ENCODE measurements at regions not wholly inside any gene's neighbourhood (a gene's known extent, or its start where the extent isn't known, plus 50 kb on each side); places are given as distances from the start of the nearest gene placed in this dataset.
"Not testable (repeated sequence)": the region's sequence is repeated elsewhere in the genome, so short reads cannot be mapped to it uniquely, and the experiment has no call there.

- POLR2A ChIA-PET; CTCF ChIA-PET; H3K36me3 Mint-ChIP-seq (ENCODE audit: low read depth): not testable (repeated sequence)
Observed at GRCh38 chr3:61435361-61435760, 126.0 kb upstream of the PTPRG start.

DNA sequence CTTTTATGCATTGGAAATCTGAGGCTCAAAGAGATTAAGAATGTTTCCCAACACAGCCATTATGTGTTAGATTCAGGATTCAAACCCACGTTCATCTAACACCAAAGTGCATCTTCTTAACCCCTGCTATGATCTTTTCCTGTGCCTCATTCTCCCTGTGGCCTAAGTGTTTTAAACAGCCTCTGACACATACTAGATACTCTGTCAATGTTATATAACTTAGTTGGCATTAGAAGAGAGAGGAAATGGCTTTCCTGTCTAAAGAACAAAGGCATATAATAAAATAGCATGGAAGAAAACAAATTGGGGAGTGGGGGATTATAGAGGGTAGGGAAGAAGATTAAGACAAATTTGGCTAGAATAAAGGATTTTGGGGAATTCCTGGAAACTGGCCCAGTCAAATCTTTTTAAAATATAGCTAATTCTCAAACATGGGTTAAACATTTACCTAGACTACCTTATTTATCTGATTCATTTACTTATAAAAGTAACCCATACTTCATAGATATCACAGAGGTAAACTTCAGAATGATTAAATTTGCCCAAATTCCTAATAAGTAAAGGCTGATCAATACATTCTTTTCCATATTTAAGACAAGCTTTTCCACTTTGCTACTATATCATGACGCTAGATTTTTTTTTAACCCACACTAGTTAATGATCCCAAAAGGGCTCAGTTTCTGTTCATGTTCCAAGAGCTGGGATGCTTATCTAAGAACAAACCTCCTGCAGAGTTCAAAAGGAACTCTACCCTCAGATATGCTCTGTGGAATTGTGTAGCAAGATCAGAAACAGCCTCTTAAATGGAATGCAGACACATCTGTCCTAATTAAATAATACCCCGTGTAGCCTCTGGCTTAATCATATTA is 122.9 kb upstream of the PTPRG start:
- CTCF ChIA-PET = no interaction called here

More at GRCh38 chr3:61435361-61435760, 126.0 kb upstream of the PTPRG start:
- not testable (repeated sequence) for H3K4me3 Mint-ChIP-seq, H3K27ac Mint-ChIP-seq, H3K27me3 Mint-ChIP-seq, H3K4me1 Mint-ChIP-seq, H3K9me3 Mint-ChIP-seq, DNase-seq

GRCh38 chr3:61439122-61439458 is 122.3 kb upstream of the PTPRG start:
- Mint-ChIP-seq H3K36me3 (ENCODE audit: low read depth) (no peaks in the 10 kb centered on the region), H3K9me3 (peaks cover 2% of the 10 kb centered on the region), H3K4me3 (no peak overlapping the region), H3K27me3 (no peaks in the 10 kb centered on the region), H3K4me1 (no peaks in the 10 kb centered on the region), H3K27ac (no peak overlapping the region)
- no peak for DNase-seq
- ChIA-PET CTCF (no interaction called here), POLR2A (no interaction called here)

More for the DNA sequence above, 122.9 kb upstream of the PTPRG start:
- Mint-ChIP-seq H3K4me1 (no peaks in the 10 kb centered on the region), H3K4me3 (no peak overlapping the region), H3K9me3 (peaks cover 2% of the 10 kb centered on the region), H3K27me3 (no peaks in the 10 kb centered on the region), H3K27ac (no peak overlapping the region), H3K36me3 (ENCODE audit: low read depth) (no peaks in the 10 kb centered on the region)
- no peak for DNase-seq
- POLR2A ChIA-PET = no interaction called here

- Mint-ChIP-seq H3K4me1 (no peaks in the 10 kb centered on the region), H3K36me3 (ENCODE audit: low read depth) (no peaks in the 10 kb centered on the region), H3K4me3 (no peak overlapping the region), H3K27ac (no peak overlapping the region), H3K9me3 (no peaks in the 10 kb centered on the region), H3K27me3 (no peaks in the 10 kb centered on the region)
- DNase-seq = no peak
- CTCF ChIA-PET = no interaction called here
- POLR2A ChIA-PET = no interaction called here
Observed at GRCh38 chr3:61442696-61443095, 118.7 kb upstream of the PTPRG start.

GRCh38 chr3:61443886-61444285 is 117.5 kb upstream of the PTPRG start:
- DNase-seq = no peak
- H3K9me3 Mint-ChIP-seq = no peaks in the 10 kb centered on the region
- H3K36me3 Mint-ChIP-seq (ENCODE audit: low read depth) = no peaks in the 10 kb centered on the region
- ChIA-PET POLR2A (no interaction called here), CTCF (no interaction called here)
- H3K27ac Mint-ChIP-seq = no peak overlapping the region
- H3K4me1 Mint-ChIP-seq = no peaks in the 10 kb centered on the region
- H3K4me3 Mint-ChIP-seq = no peak overlapping the region
- H3K27me3 Mint-ChIP-seq = no peaks in the 10 kb centered on the region

- POLR2A ChIA-PET = no interaction called here
- Mint-ChIP-seq H3K9me3 (no peaks in the 10 kb centered on the region), H3K4me3 (no peak overlapping the region), H3K27me3 (no peaks in the 10 kb centered on the region), H3K27ac (no peak overlapping the region), H3K4me1 (no peaks in the 10 kb centered on the region), H3K36me3 (ENCODE audit: low read depth) (no peaks in the 10 kb centered on the region)
- CTCF ChIA-PET = no interaction called here
- DNase-seq = no peak
Observed at GRCh38 chr3:61444782-61445181, 116.6 kb upstream of the PTPRG start.

GRCh38 chr3:61445924-61446323 is 115.4 kb upstream of the PTPRG start:
- ChIA-PET CTCF (interaction anchor here (0.9 to 1.6 kb wide), 2 partner anchors 10 to 23 kb away, joined by 3 to 4 read pairs; no protein-coding TSS in a partner anchor), POLR2A (no interaction called here)
- no peak for DNase-seq
- H3K27me3 Mint-ChIP-seq = no peaks in the 10 kb centered on the region
- H3K9me3 Mint-ChIP-seq = no peaks in the 10 kb centered on the region
- no peaks in the 10 kb centered on the region for H3K4me1 Mint-ChIP-seq
- H3K36me3 Mint-ChIP-seq (ENCODE audit: low read depth) = no peaks in the 10 kb centered on the region
- H3K27ac Mint-ChIP-seq = no peak overlapping the region
- no peak overlapping the region for H3K4me3 Mint-ChIP-seq

- Mint-ChIP-seq H3K9me3 (no peaks in the 10 kb centered on the region), H3K27me3 (no peaks in the 10 kb centered on the region), H3K4me3 (no peak overlapping the region), H3K36me3 (ENCODE audit: low read depth) (no peaks in the 10 kb centered on the region), H3K27ac (no peak overlapping the region), H3K4me1 (no peaks in the 10 kb centered on the region)
- ChIA-PET CTCF (interaction anchor here (0.9 to 1.6 kb wide), 2 partner anchors 10 to 23 kb away, joined by 3 to 4 read pairs; no protein-coding TSS in a partner anchor), POLR2A (no interaction called here)
- no peak for DNase-seq
Observed at GRCh38 chr3:61446341-61446740, 115.0 kb upstream of the PTPRG start.

- Mint-ChIP-seq H3K9me3 (no peaks in the 10 kb centered on the region), H3K36me3 (ENCODE audit: low read depth) (no peaks in the 10 kb centered on the region), H3K27me3 (no peaks in the 10 kb centered on the region), H3K27ac (no peak overlapping the region), H3K4me1 (no peaks in the 10 kb centered on the region), H3K4me3 (no peak overlapping the region)
- DNase-seq = no peak
- ChIA-PET POLR2A (no interaction called here), CTCF (no interaction called here)
Observed at GRCh38 chr3:61448378-61448777, 113.0 kb upstream of the PTPRG start.

DNA sequence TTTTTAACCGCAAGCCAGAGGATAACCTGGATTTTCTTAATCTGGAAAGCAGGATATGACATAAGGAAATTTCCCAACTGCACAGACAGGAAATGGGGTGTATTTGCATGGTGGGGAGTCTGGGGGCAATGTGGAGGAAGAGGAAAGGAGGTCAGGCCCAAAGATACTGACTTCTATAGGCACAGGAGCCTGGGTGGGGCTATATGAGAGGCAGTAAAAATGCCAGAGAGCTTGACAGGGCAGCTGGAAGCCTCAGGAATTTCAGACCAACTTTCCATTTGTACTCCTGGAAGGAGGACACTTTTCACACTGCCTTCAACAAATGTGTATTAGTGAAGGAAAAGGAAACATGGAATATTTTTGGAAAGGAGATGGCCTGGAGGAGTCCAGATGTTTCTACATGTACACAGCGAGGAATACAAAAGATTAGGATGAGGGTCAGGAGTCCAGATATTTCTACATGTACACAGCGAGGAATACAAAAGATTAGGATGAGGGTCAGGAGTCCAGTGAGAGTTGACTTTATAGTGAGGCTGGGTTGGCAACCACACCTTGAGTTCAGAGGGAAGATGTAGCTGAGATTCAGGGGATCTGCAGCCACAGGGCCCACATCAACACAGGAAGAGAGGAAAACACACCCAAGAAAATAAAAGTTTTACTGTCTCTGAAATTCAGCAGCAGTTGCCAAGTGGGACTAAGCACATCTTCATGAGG is 111.9 kb upstream of the PTPRG start:
- CTCF ChIA-PET = no interaction called here

DNA sequence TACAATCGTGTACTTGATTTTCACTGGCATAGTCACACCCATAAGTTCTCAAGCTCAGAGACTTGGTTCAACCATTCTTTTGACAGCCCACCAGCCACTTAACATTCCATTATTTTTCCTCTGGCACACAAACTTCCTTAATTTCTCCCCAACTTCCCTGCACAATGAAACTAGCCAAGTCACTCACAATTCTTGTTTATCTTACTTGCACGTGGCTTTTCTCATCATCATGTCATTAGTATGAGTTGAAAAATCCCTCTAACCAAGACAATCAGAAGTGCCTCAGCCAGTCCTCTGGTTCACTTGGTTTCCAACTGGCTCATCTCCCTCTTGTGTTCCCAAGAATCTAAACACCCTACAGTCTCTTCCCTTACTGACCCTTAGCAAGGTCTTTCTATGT is 110.5 kb upstream of the PTPRG start:
- ChIA-PET POLR2A (no interaction called here), CTCF (no interaction called here)
- DNase-seq = no peak
- Mint-ChIP-seq H3K36me3 (ENCODE audit: low read depth) (no peaks in the 10 kb centered on the region), H3K27me3 (no peaks in the 10 kb centered on the region), H3K4me1 (no peaks in the 10 kb centered on the region), H3K9me3 (no peaks in the 10 kb centered on the region), H3K27ac (no peak overlapping the region), H3K4me3 (no peak overlapping the region)

More for the DNA sequence above, 111.9 kb upstream of the PTPRG start:
- Mint-ChIP-seq H3K9me3 (no peaks in the 10 kb centered on the region), H3K27me3 (no peaks in the 10 kb centered on the region), H3K27ac (no peak overlapping the region), H3K4me1 (no peaks in the 10 kb centered on the region), H3K4me3 (no peak overlapping the region), H3K36me3 (ENCODE audit: low read depth) (no peaks in the 10 kb centered on the region)
- POLR2A ChIA-PET = no interaction called here
- DNase-seq = no peak

- Mint-ChIP-seq H3K27me3 (no peaks in the 10 kb centered on the region), H3K36me3 (ENCODE audit: low read depth) (no peaks in the 10 kb centered on the region), H3K4me1 (no peaks in the 10 kb centered on the region), H3K9me3 (no peaks in the 10 kb centered on the region), H3K27ac (no peak overlapping the region), H3K4me3 (no peak overlapping the region)
- POLR2A ChIA-PET = no interaction called here
- CTCF ChIA-PET = no interaction called here
- DNase-seq = no peak
Observed at GRCh38 chr3:61451841-61452240, 109.5 kb upstream of the PTPRG start.

DNA sequence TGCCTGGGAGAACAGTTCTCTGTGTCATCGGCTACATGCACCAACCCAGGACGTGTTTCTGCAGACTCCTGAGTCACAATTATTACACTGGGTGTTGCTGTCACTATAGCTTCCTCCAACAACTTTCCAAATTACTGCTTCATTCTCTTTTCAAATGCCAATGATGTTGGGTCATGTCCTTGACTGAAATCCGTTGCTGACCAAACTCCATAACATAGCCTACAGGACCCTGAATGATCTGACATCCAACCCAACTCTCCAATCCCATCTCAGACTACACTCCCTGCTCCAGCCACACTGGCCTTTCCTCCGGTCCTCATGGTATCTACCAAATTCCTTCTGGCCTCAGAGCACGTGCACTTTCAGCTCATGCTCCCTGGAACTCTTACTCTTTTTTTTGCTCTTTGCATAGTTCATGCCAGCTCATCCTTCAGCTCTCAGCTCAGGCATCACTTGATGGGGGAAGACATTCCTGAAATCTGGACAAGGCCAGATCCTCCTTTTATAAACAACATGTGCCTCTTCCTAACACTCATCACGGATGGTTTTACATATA is 108.8 kb upstream of the PTPRG start:
- Mint-ChIP-seq H3K27ac (no peak overlapping the region), H3K4me3 (no peak overlapping the region), H3K9me3 (no peaks in the 10 kb centered on the region), H3K36me3 (ENCODE audit: low read depth) (no peaks in the 10 kb centered on the region), H3K4me1 (no peaks in the 10 kb centered on the region), H3K27me3 (no peaks in the 10 kb centered on the region)
- CTCF ChIA-PET = interaction anchor here (0.6 kb wide), 1 partner anchor 814 kb away, joined by 3 read pairs; no protein-coding TSS in a partner anchor
- no peak for DNase-seq
- POLR2A ChIA-PET = no interaction called here
